CD4-positive, alpha-beta T cell (primary cell): ENCODE measurements at regions not wholly inside any gene's neighbourhood (a gene's known extent, or its start where the extent isn't known, plus 50 kb on each side); places are given as distances from the start of the nearest gene placed in this dataset.

ENCODE experiments used
- ATAC-seq: fragments of 200-7000 bp; cut with Tn5 transposase; one replicate; pipeline ENCODE4 v1.10.0; 2022; ENCODE audit warnings: mild to moderate bottlenecking; ENCODE audit not compliant: poor library complexity
- CTCF ChIA-PET: fragments of 350-600 bp; sonication (Branson Sonifier 250); formaldehyde crosslinking; loops from one replicate; lab custom pipeline; 2021; ENCODE audit warnings: antibody characterized with exemption, inconsistent platforms; lab: Charles Lee
- POLR2A ChIA-PET: fragments of 350-600 bp; sonication (Branson Sonifier 250); formaldehyde crosslinking; loops from one replicate; lab custom pipeline; 2021; ENCODE audit warnings: antibody characterized with exemption, inconsistent platforms; lab: Charles Lee
- DNase-seq, 14 experiments: peaks; one replicate each; pipeline ENCODE4 v3.0.0-alpha.2; 2013 to 2020; ENCODE audit warnings: mixed read lengths in 2 of 14
- H3K27ac ChIP-seq, 2 donors: one replicate each; pipeline versions ENCODE4 v1.5.1 to v1.7.0; 2013; ENCODE audit warnings: low read length in 2 of 2, low read depth in 1 of 2, mild to moderate bottlenecking in 1 of 2
- H3K27me3 ChIP-seq, 2 experiments: 1 replicate in 1 of 2; 2 replicates in 1 of 2; pipeline versions ENCODE4 v1.6.1 to v1.7.0; 2013; ENCODE audit warnings: low read length in 2 of 2, control low read depth in 1 of 2, mild to moderate bottlenecking in 1 of 2, moderate library complexity in 1 of 2; ENCODE audit not compliant: insufficient read depth in 2 of 2, control insufficient read depth in 1 of 2
- H3K36me3 ChIP-seq: one replicate; pipeline ENCODE4 v1.6.1; 2013; ENCODE audit warnings: low read length, control low read depth; ENCODE audit not compliant: insufficient read depth
- H3K4me1 ChIP-seq: one replicate; pipeline ENCODE4 v1.6.1; 2013; ENCODE audit warnings: low read length, control low read depth; ENCODE audit not compliant: insufficient read depth
- H3K4me3 ChIP-seq: one replicate; pipeline ENCODE4 v1.5.1; 2013; ENCODE audit warnings: mild to moderate bottlenecking, low read length, moderate library complexity
- H3K9me3 ChIP-seq, 2 experiments: 1 replicate in 1 of 2; 2 replicates in 1 of 2; pipeline versions ENCODE4 v1.6.1 to v1.7.0; 2013; ENCODE audit warnings: low read length in 2 of 2, mild to moderate bottlenecking in 2 of 2, control low read depth in 1 of 2, moderate library complexity in 1 of 2; ENCODE audit not compliant: control insufficient read depth in 1 of 2, insufficient read depth in 1 of 2
- H3K27ac Mint-ChIP-seq: one replicate; pipeline ENCODE4 v1.8.0; 2020; ENCODE audit warnings: mixed read lengths
- H3K27me3 Mint-ChIP-seq: one replicate; pipeline ENCODE4 v1.8.0; 2021; ENCODE audit warnings: mixed read lengths
- H3K36me3 Mint-ChIP-seq: one replicate; pipeline ENCODE4 v1.8.0; 2021; ENCODE audit warnings: low read depth, mixed read lengths
- H3K4me1 Mint-ChIP-seq: one replicate; pipeline ENCODE4 v1.8.0; 2021; ENCODE audit warnings: low read depth, mixed read lengths
- H3K4me3 Mint-ChIP-seq: one replicate; pipeline ENCODE4 v1.8.0; 2020; ENCODE audit warnings: mild to moderate bottlenecking, mixed read lengths
- H3K9me3 Mint-ChIP-seq: one replicate; pipeline ENCODE4 v1.8.0; 2020; ENCODE audit warnings: mixed read lengths
- intact Hi-C, 2 experiments: fragments of 100-400 bp; cut with DNase I in 1 of 2; cut with micrococcal nuclease in 1 of 2; formaldehyde crosslinking; loops; one replicate each; pipeline versions ENCODE4 v1.15.1 to v1.9.0; 2023 to 2025; cut with DNase I, micrococcal nuclease
- TF ChIP-seq, protein P1 (sequence below): fragments of 200-600 bp; IDR thresholded peaks from one replicate; pipeline ENCODE4 v1.8.0; 2022; ENCODE audit warnings: antibody characterized with exemption, mild to moderate bottlenecking

DNA sequence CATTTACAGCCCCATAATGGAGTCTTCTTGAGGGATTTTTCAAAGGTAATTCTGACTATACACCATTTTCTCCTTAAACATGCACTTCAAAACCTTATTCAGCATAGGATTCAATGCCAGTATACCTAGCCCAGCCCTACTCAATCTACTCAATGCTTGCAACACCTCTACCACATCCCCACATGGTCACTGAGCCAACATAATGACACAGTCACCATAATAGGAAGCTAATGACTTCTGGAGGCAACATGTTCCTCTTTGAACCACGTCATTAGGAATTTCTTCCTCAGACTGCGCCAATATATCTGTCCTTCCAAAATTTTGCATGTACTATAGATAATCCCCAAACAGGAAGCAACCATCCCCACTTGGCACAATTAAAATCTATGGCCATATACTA, 153.9 kb upstream of the SETMAR start:
- Histone ChIP-seq H3K36me3 (no peaks in the 10 kb centered on the region), H3K4me1 (no peaks in the 10 kb centered on the region), H3K4me3 (no peak overlapping the region), H3K27ac (no peak overlapping the region), H3K9me3 (peaks cover 0 to 4% of the 10 kb centered on the region in 2 experiments), H3K27me3 (no peaks in the 10 kb centered on the region)
- no peak overlapping the region for H3K4me3 Mint-ChIP-seq
- ChIA-PET POLR2A (no interaction called here), CTCF (no interaction called here)
- TF ChIP-seq, protein P1, sequence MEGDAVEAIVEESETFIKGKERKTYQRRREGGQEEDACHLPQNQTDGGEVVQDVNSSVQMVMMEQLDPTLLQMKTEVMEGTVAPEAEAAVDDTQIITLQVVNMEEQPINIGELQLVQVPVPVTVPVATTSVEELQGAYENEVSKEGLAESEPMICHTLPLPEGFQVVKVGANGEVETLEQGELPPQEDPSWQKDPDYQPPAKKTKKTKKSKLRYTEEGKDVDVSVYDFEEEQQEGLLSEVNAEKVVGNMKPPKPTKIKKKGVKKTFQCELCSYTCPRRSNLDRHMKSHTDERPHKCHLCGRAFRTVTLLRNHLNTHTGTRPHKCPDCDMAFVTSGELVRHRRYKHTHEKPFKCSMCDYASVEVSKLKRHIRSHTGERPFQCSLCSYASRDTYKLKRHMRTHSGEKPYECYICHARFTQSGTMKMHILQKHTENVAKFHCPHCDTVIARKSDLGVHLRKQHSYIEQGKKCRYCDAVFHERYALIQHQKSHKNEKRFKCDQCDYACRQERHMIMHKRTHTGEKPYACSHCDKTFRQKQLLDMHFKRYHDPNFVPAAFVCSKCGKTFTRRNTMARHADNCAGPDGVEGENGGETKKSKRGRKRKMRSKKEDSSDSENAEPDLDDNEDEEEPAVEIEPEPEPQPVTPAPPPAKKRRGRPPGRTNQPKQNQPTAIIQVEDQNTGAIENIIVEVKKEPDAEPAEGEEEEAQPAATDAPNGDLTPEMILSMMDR = no peak
- H3K9me3 Mint-ChIP-seq = no peaks in the 10 kb centered on the region
- no peaks in the 10 kb centered on the region for H3K27me3 Mint-ChIP-seq
- no peak for DNase-seq
- ATAC-seq = no peak
- no peaks in the 10 kb centered on the region for H3K4me1 Mint-ChIP-seq
- H3K27ac Mint-ChIP-seq = no peak overlapping the region
- no peaks in the 10 kb centered on the region for H3K36me3 Mint-ChIP-seq
- intact Hi-C loops = no loop called here

DNA sequence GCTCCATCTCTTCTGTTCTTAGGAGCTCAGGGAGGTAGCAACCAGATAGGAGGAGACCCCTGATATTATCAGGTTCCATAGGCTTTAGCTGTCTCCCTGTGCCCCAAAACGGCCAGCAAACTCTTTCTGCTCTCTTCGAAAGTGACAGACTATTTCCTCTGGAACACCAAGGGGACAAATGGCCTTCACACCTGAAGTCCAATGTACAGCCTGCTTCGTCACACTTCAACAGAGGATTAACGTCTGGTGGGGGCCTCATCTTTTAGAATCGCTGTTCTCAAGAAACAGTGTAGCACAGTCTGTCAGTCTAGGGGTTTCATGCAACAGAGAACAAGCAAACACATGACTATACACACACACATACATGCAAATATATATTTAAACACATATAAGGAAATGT, 152.4 kb upstream of the SETMAR start:
- H3K4me1 Mint-ChIP-seq = no peaks in the 10 kb centered on the region
- H3K9me3 Mint-ChIP-seq = no peaks in the 10 kb centered on the region
- Histone ChIP-seq H3K4me1 (no peaks in the 10 kb centered on the region), H3K36me3 (no peaks in the 10 kb centered on the region), H3K27me3 (no peaks in the 10 kb centered on the region), H3K9me3 (peaks cover 0 to 4% of the 10 kb centered on the region in 2 experiments), H3K4me3 (no peak overlapping the region), H3K27ac (no peak overlapping the region)
- intact Hi-C loops = no loop called here
- no peak overlapping the region for H3K4me3 Mint-ChIP-seq
- ChIA-PET POLR2A (no interaction called here), CTCF (no interaction called here)
- no peaks in the 10 kb centered on the region for H3K27me3 Mint-ChIP-seq
- TF ChIP-seq, protein P1 = no peak
- ATAC-seq (no peak), DNase-seq (no peak)
- H3K36me3 Mint-ChIP-seq = no peaks in the 10 kb centered on the region
- H3K27ac Mint-ChIP-seq = no peak overlapping the region

DNA sequence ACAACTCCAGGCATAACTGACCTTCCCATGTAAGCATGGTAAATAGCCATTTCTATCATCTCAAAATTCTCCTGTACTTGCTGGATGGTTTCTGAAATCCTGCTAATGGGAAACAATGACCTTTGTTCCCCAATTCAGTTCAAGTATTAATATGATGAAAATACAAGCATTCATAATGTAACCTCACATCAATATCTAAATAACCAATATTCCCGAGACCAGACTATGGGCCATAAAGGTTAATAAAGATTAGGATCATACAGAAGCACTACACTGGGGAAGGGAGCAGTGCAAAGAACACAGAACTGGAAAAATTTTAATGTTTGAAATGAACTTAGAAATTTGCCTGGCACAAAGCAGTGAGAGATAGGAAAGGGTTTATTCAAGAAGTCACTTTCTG, 151.3 kb upstream of the SETMAR start:
- POLR2A ChIA-PET = no interaction called here
- no peaks in the 10 kb centered on the region for H3K9me3 Mint-ChIP-seq
- H3K27me3 ChIP-seq = no peaks in the 10 kb centered on the region
- no peak overlapping the region for H3K4me3 Mint-ChIP-seq
- H3K36me3 Mint-ChIP-seq = no peaks in the 10 kb centered on the region
- TF ChIP-seq, protein P1 = no peak
- H3K27ac ChIP-seq = no peak overlapping the region
- no peaks in the 10 kb centered on the region for H3K36me3 ChIP-seq
- no peaks in the 10 kb centered on the region for H3K4me1 ChIP-seq
- CTCF ChIA-PET = no interaction called here
- H3K4me3 ChIP-seq = no peak overlapping the region
- no peaks in the 10 kb centered on the region for H3K4me1 Mint-ChIP-seq
- no peak for DNase-seq
- peaks cover 0 to 4% of the 10 kb centered on the region in 2 experiments for H3K9me3 ChIP-seq
- H3K27me3 Mint-ChIP-seq = no peaks in the 10 kb centered on the region
- H3K27ac Mint-ChIP-seq = no peak overlapping the region
- no peak for ATAC-seq
- intact Hi-C loops = no loop called here
